ENCODE measurements at regions not wholly inside any gene's neighbourhood (a gene's known extent, or its start where the extent isn't known, plus 50 kb on each side); places are given as distances from the start of the nearest gene placed in this dataset.
"Not testable (repeated sequence)": the region's sequence is repeated elsewhere in the genome, so short reads cannot be mapped to it uniquely, and the experiment has no call there.

DNA sequence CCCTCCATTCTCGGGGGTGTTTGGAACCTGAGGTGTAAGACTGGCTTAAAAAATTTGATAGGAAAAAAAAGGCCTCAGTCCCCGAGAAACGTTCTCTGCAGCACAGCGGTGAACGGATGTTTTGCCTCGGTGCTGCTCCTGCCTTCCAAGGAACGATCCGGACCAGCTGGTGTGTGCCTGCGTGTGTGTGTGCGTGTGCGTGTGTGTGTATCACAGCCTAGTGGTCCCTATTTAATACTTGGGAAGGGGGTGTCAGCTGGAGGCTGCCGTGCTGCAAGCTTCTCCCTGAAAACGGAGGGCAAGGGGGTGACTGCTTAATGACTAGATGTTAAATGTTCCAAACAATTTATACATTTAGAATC lies 76.9 kb downstream of the LHX2 start:
- Histone ChIP-seq H3K9me3 (ENCODE audit: control insufficient read depth, insufficient read depth, low read depth, low read length) (no peaks in the 10 kb centered on the region), H3K36me3 (ENCODE audit: control insufficient read depth, insufficient read depth, low read length) (no peaks in the 10 kb centered on the region), H3K27ac (ENCODE audit: low read length) (no peak overlapping the region), H3K4me1 (ENCODE audit: control insufficient read depth, insufficient read depth, low read length) (no peaks in the 10 kb centered on the region), H3K27me3 (ENCODE audit: control insufficient read depth, insufficient read depth, low read length) (no peaks in the 10 kb centered on the region), H3K4me3 (ENCODE audit: low read depth in 2 of 2, low read length in 2 of 2) (no peak overlapping the region)
- POLR2A ChIA-PET, result no interaction called here
- in situ Hi-C loops (cut with HindIII; ENCODE audit: low pct_unique_long_range_greater_than_20kb, low sequenced_read_pairs), result no loop called here
- intact Hi-C loops (cut with micrococcal nuclease; ENCODE audit: unreplicated experiment), result no loop called here
- DNase-seq (ENCODE audit: low read depth, low spot score) (no peak), ATAC-seq (no peak)
- CTCF ChIA-PET, result no interaction called here
- TF ChIP-seq, protein P1, sequence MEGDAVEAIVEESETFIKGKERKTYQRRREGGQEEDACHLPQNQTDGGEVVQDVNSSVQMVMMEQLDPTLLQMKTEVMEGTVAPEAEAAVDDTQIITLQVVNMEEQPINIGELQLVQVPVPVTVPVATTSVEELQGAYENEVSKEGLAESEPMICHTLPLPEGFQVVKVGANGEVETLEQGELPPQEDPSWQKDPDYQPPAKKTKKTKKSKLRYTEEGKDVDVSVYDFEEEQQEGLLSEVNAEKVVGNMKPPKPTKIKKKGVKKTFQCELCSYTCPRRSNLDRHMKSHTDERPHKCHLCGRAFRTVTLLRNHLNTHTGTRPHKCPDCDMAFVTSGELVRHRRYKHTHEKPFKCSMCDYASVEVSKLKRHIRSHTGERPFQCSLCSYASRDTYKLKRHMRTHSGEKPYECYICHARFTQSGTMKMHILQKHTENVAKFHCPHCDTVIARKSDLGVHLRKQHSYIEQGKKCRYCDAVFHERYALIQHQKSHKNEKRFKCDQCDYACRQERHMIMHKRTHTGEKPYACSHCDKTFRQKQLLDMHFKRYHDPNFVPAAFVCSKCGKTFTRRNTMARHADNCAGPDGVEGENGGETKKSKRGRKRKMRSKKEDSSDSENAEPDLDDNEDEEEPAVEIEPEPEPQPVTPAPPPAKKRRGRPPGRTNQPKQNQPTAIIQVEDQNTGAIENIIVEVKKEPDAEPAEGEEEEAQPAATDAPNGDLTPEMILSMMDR (IDR thresholded peaks at IDR 0.05), result no peak
- TF ChIP-seq TCF7L2 (IDR thresholded peaks at IDR 0.05; ENCODE audit: low read depth, low read length) (no peak), SIN3A (IDR thresholded peaks at IDR 0.05; ENCODE audit: borderline replicate concordance, insufficient read depth, low read depth, low read length) (no peak), POLR2AphosphoS5 (IDR thresholded peaks at IDR 0.05; ENCODE audit: low read depth, low read length) (no peak)
- TF ChIP-seq, protein P2, sequence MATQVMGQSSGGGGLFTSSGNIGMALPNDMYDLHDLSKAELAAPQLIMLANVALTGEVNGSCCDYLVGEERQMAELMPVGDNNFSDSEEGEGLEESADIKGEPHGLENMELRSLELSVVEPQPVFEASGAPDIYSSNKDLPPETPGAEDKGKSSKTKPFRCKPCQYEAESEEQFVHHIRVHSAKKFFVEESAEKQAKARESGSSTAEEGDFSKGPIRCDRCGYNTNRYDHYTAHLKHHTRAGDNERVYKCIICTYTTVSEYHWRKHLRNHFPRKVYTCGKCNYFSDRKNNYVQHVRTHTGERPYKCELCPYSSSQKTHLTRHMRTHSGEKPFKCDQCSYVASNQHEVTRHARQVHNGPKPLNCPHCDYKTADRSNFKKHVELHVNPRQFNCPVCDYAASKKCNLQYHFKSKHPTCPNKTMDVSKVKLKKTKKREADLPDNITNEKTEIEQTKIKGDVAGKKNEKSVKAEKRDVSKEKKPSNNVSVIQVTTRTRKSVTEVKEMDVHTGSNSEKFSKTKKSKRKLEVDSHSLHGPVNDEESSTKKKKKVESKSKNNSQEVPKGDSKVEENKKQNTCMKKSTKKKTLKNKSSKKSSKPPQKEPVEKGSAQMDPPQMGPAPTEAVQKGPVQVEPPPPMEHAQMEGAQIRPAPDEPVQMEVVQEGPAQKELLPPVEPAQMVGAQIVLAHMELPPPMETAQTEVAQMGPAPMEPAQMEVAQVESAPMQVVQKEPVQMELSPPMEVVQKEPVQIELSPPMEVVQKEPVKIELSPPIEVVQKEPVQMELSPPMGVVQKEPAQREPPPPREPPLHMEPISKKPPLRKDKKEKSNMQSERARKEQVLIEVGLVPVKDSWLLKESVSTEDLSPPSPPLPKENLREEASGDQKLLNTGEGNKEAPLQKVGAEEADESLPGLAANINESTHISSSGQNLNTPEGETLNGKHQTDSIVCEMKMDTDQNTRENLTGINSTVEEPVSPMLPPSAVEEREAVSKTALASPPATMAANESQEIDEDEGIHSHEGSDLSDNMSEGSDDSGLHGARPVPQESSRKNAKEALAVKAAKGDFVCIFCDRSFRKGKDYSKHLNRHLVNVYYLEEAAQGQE (IDR thresholded peaks at IDR 0.05; ENCODE audit: insufficient read depth in 1 of 2, low read depth in 2 of 2, low read length in 1 of 2), result no peak
- no TSS peak for BruUV-seq (replicated peaks)

DNA sequence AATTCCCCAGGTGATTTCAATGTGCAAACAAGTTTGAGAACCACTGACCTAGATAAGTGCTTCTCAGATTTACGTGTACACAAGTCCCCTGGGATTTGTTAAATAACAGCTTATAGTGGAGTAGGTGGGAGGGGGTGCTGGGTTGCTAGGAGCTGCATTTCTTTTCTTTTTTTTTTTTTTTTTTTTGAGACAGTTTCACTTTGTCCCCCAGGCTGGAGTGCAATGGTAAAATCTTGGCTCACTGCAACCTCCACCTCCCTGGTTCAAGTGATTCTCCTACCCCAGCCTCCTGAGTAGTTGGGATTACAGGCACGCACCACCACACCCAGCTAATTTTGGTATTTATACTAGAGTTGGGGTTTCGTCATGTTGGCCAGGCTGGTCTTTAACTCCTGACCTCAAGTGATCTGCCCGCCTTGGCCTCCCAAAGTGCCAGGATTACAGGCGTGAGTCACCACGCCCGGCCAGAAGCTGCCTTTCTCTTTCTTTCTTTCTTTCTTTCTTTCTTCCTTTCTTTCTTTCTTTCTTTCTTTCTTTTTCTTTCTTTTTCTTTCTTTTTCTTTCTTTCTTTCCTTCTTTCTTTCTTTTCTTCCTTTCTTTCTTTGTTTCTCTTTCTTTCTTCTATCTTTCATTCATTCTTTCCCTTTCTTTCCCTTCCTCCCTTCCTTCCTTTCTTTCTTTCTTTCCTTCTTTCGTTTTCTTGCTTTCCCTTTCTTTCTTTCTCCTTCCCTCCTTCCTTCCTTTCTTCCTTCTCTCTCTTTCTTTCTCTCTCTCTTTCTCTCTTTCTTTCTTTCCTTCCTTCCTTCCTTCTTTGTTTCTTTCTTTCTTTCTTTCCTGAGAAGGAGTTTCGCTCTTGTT lies 78.3 kb downstream of the LHX2 start:
- CTCF ChIA-PET; H3K4me3 ChIP-seq (ENCODE audit: low read depth in 2 of 2, low read length in 2 of 2); H3K27ac ChIP-seq (ENCODE audit: low read length); H3K27me3 ChIP-seq (ENCODE audit: control insufficient read depth, insufficient read depth, low read length); H3K4me1 ChIP-seq (ENCODE audit: control insufficient read depth, insufficient read depth, low read length); BruUV-seq (replicated peaks); intact Hi-C loops (cut with micrococcal nuclease; ENCODE audit: unreplicated experiment); DNase-seq (ENCODE audit: low read depth, low spot score); in situ Hi-C loops (cut with HindIII; ENCODE audit: low pct_unique_long_range_greater_than_20kb, low sequenced_read_pairs); POLR2A ChIA-PET; ATAC-seq; H3K9me3 ChIP-seq (ENCODE audit: control insufficient read depth, insufficient read depth, low read depth, low read length); H3K36me3 ChIP-seq (ENCODE audit: control insufficient read depth, insufficient read depth, low read length): not testable (repeated sequence)

DNA sequence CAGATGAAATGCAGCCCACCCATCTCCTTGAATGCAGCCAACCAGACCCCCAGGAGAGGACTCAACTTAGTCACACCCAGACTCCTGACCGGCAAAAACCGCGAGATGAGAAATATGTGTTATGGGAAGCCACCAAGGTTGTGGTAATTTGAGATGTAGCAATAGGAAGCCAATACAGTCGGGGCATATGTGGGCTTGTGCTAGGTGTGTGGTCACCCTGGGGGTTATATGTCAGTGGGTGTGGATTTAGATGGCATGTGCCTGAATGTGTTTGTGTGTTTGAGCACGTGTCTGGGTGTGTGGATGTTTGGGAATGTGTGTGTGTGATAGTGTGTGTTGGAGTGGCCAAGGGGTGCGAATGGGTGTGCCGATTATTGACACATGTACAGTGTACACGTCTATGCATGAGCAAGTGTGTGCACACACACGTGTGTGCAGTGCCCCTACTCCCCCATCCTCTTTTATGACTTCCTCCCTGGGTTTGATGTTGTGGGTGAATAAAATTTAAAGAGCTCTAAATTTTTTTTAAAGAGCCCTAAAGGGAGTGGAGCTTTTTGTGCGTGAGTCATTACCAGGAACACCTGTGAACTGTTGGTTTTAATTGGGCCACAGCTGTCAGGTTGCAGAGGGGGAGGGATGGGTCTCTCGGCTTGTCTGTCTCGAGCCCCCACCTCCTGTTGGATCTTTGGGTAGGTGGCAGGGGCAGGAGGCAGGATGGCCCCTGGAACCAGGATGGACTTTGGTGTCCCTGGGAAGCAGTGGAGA lies 86.8 kb downstream of the LHX2 start:
- Histone ChIP-seq H3K9me3 (ENCODE audit: control insufficient read depth, insufficient read depth, low read depth, low read length) (no peaks in the 10 kb centered on the region), H3K4me1 (ENCODE audit: control insufficient read depth, insufficient read depth, low read length) (no peaks in the 10 kb centered on the region), H3K4me3 (ENCODE audit: low read depth in 2 of 2, low read length in 2 of 2) (no peak overlapping the region), H3K27me3 (ENCODE audit: control insufficient read depth, insufficient read depth, low read length) (no peaks in the 10 kb centered on the region), H3K36me3 (ENCODE audit: control insufficient read depth, insufficient read depth, low read length) (no peaks in the 10 kb centered on the region), H3K27ac (ENCODE audit: low read length) (no peak overlapping the region)
- TF ChIP-seq SIN3A (IDR thresholded peaks at IDR 0.05; ENCODE audit: borderline replicate concordance, insufficient read depth, low read depth, low read length), result no peak
- intact Hi-C loops (cut with micrococcal nuclease; ENCODE audit: unreplicated experiment), result no loop called here
- CTCF ChIA-PET, result no interaction called here
- no TSS peak for BruUV-seq (replicated peaks)
- in situ Hi-C loops (cut with HindIII; ENCODE audit: low pct_unique_long_range_greater_than_20kb, low sequenced_read_pairs), result no loop called here
- POLR2A ChIA-PET, result no interaction called here
- no peak for ATAC-seq
- no peak for DNase-seq (ENCODE audit: low read depth, low spot score)
